ENCODE measurements at regions not wholly inside any gene's neighbourhood (a gene's known extent, or its start where the extent isn't known, plus 50 kb on each side); places are given as distances from the start of the nearest gene placed in this dataset.

GRCh38 chr9:3758816-3759576 lies 233.2 kb upstream of the RFX3 start:
- TF ChIP-seq EZH2 (IDR thresholded peaks at IDR 0.05; ENCODE audit: low read length, unreplicated experiment) (no peak), CTCF (conservative IDR thresholded peaks at IDR 0.05; ENCODE audit: low read depth, low read length) (no peak)

All from PC-3 (cell line).